SU-DHL-6 (cell line): ENCODE measurements at regions not wholly inside any gene's neighbourhood (a gene's known extent, or its start where the extent isn't known, plus 50 kb on each side); places are given as distances from the start of the nearest gene placed in this dataset.

Experiments used
- CTCF ChIP-seq: fragments of 200-600 bp; sonication (generic); IDR thresholded peaks from one replicate; pipeline ENCODE4 v1.5.1; 2017; ENCODE audit warnings: antibody characterized with exemption, mild to moderate bottlenecking, low read length, moderate library complexity; ENCODE audit not compliant: insufficient read depth, poor library complexity, severe bottlenecking
- EZH2phosphoT487 ChIP-seq: fragments of 200-600 bp; sonication (generic), shearing (Covaris generic); conservative IDR thresholded peaks from 2 replicates; pipeline ENCODE4 v1.6.1; 2018; ENCODE audit warnings: mild to moderate bottlenecking, antibody characterized with exemption, low read length, moderate library complexity, mixed read lengths

GRCh38 chr17:33786478-33786877, 468.6 kb upstream of the CCL2 start:
- TF ChIP-seq CTCF (no peak), EZH2phosphoT487 (no peak)
